ENCODE measurements at regions not wholly inside any gene's neighbourhood (a gene's known extent, or its start where the extent isn't known, plus 50 kb on each side); places are given as distances from the start of the nearest gene placed in this dataset.

GRCh38 chr3:106025151-106025722 lies 156.4 kb upstream of the CBLB start:
- Mint-ChIP-seq H3K9me3 (no peaks in the 10 kb centered on the region), H3K4me3 (no peak overlapping the region), H3K4me1 (peaks cover 4% of the 10 kb centered on the region), H3K36me3 (ENCODE audit: low read depth) (no peaks in the 10 kb centered on the region), H3K27ac (no peak overlapping the region), H3K27me3 (ENCODE audit: low read depth) (no peaks in the 10 kb centered on the region)
- TF ChIP-seq, protein P1, sequence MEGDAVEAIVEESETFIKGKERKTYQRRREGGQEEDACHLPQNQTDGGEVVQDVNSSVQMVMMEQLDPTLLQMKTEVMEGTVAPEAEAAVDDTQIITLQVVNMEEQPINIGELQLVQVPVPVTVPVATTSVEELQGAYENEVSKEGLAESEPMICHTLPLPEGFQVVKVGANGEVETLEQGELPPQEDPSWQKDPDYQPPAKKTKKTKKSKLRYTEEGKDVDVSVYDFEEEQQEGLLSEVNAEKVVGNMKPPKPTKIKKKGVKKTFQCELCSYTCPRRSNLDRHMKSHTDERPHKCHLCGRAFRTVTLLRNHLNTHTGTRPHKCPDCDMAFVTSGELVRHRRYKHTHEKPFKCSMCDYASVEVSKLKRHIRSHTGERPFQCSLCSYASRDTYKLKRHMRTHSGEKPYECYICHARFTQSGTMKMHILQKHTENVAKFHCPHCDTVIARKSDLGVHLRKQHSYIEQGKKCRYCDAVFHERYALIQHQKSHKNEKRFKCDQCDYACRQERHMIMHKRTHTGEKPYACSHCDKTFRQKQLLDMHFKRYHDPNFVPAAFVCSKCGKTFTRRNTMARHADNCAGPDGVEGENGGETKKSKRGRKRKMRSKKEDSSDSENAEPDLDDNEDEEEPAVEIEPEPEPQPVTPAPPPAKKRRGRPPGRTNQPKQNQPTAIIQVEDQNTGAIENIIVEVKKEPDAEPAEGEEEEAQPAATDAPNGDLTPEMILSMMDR (IDR thresholded peaks at IDR 0.05; ENCODE audit: unreplicated experiment in 3 of 3): no peak

GRCh38 chr3:106029954-106030626 lies 161.3 kb upstream of the CBLB start:
- Mint-ChIP-seq H3K4me1 (peaks cover under 1% of the 10 kb centered on the region), H3K27me3 (ENCODE audit: low read depth) (no peaks in the 10 kb centered on the region), H3K9me3 (no peaks in the 10 kb centered on the region), H3K36me3 (ENCODE audit: low read depth) (no peaks in the 10 kb centered on the region), H3K27ac (no peak overlapping the region), H3K4me3 (no peak overlapping the region)
- TF ChIP-seq, protein P1 (IDR thresholded peaks at IDR 0.05; ENCODE audit: unreplicated experiment in 3 of 3): no peak

DNA sequence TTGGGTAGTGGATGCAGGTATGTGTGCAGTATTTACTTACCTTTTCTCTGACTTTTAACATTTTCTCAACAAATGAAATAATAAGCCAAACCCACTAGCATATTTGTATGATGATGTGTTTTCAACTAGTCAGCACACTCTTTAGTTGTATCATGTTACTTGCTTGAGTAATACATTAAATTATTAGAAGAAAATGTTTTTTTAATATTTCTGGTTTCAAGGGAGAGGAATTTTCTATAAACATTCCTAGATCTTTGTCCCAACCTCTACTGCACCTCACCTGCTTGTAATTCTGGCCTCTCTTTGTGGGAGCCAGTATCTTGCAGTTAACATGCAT lies 161.8 kb upstream of the CBLB start:
- no peaks in the 10 kb centered on the region for H3K27me3 Mint-ChIP-seq (ENCODE audit: low read depth)
- no peaks in the 10 kb centered on the region for H3K4me1 Mint-ChIP-seq
- no peaks in the 10 kb centered on the region for H3K9me3 Mint-ChIP-seq
- no peak overlapping the region for H3K27ac Mint-ChIP-seq
- TF ChIP-seq, protein P1 (IDR thresholded peaks at IDR 0.05; ENCODE audit: unreplicated experiment in 3 of 3): no peak
- H3K4me3 Mint-ChIP-seq: no peak overlapping the region
- no peaks in the 10 kb centered on the region for H3K36me3 Mint-ChIP-seq (ENCODE audit: low read depth)

DNA sequence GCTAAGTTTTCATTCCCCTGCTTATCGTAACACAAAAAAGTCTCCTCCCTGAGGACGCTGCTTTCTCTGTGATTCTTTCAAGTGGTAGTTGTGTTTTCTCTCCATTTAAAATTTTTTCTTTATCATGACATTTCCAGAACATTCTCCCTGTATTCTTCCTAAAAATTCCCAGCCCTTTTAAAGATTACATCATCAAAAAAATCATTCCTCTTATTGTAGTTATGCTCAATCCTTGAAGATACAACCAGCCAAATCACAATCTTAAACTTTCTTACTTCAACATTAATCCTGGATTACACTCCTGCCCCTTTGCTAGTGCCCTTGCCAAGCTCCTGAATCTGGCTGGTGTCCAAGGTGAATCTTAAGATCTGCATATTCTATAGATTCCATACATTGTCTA lies 163.7 kb upstream of the CBLB start:
- TF ChIP-seq, protein P1 (IDR thresholded peaks at IDR 0.05; ENCODE audit: unreplicated experiment in 3 of 3): no peak
- H3K27me3 Mint-ChIP-seq (ENCODE audit: low read depth): no peaks in the 10 kb centered on the region
- peaks cover 9% of the 10 kb centered on the region for H3K4me1 Mint-ChIP-seq
- no peak overlapping the region for H3K27ac Mint-ChIP-seq
- no peaks in the 10 kb centered on the region for H3K36me3 Mint-ChIP-seq (ENCODE audit: low read depth)
- no peak overlapping the region for H3K4me3 Mint-ChIP-seq
- peaks cover 3% of the 10 kb centered on the region for H3K9me3 Mint-ChIP-seq

GRCh38 chr3:106033654-106034053 lies 164.8 kb upstream of the CBLB start:
- H3K4me1 Mint-ChIP-seq: peaks cover 10% of the 10 kb centered on the region
- H3K27me3 Mint-ChIP-seq (ENCODE audit: low read depth): no peaks in the 10 kb centered on the region
- TF ChIP-seq, protein P1 (IDR thresholded peaks at IDR 0.05; ENCODE audit: unreplicated experiment in 3 of 3): no peak
- peaks cover 3% of the 10 kb centered on the region for H3K9me3 Mint-ChIP-seq
- no peak overlapping the region for H3K27ac Mint-ChIP-seq
- no peak overlapping the region for H3K4me3 Mint-ChIP-seq
- no peaks in the 10 kb centered on the region for H3K36me3 Mint-ChIP-seq (ENCODE audit: low read depth)

GRCh38 chr3:106034313-106034712 lies 165.5 kb upstream of the CBLB start:
- no peaks in the 10 kb centered on the region for H3K27me3 Mint-ChIP-seq (ENCODE audit: low read depth)
- peaks cover 5% of the 10 kb centered on the region for H3K9me3 Mint-ChIP-seq
- no peak overlapping the region for H3K27ac Mint-ChIP-seq
- H3K4me1 Mint-ChIP-seq: peaks cover 10% of the 10 kb centered on the region
- H3K4me3 Mint-ChIP-seq: no peak overlapping the region
- H3K36me3 Mint-ChIP-seq (ENCODE audit: low read depth): no peaks in the 10 kb centered on the region
- TF ChIP-seq, protein P1 (IDR thresholded peaks at IDR 0.05; ENCODE audit: unreplicated experiment in 3 of 3): no peak
